ENCODE measurements at regions not wholly inside any gene's neighbourhood (a gene's known extent, or its start where the extent isn't known, plus 50 kb on each side); places are given as distances from the start of the nearest gene placed in this dataset.

- TF ChIP-seq POLR2AphosphoS5 (IDR thresholded peaks at IDR 0.05; ENCODE audit: low read depth, low read length) (no peak), TAF1 (IDR thresholded peaks at IDR 0.05; ENCODE audit: borderline replicate concordance, insufficient read depth, low read length) (no peak)
Measured at GRCh38 chr13:40211586-40211968, 454.9 kb downstream of the FOXO1 start.

All from PFSK-1 (cell line).